NT2/D1 (cell line): ENCODE measurements at regions not wholly inside any gene's neighbourhood (a gene's known extent, or its start where the extent isn't known, plus 50 kb on each side); places are given as distances from the start of the nearest gene placed in this dataset.

Source experiments
- YY1 ChIP-seq: IDR thresholded peaks from 2 replicates; pipeline ENCODE4 v1.6.1; 2011; ENCODE audit not compliant: insufficient read length, insufficient read depth
- ZNF274 ChIP-seq: IDR thresholded peaks from 2 replicates; pipeline ENCODE4 v1.6.1; 2011; ENCODE audit warnings: mild to moderate bottlenecking, low read depth, low read length

DNA sequence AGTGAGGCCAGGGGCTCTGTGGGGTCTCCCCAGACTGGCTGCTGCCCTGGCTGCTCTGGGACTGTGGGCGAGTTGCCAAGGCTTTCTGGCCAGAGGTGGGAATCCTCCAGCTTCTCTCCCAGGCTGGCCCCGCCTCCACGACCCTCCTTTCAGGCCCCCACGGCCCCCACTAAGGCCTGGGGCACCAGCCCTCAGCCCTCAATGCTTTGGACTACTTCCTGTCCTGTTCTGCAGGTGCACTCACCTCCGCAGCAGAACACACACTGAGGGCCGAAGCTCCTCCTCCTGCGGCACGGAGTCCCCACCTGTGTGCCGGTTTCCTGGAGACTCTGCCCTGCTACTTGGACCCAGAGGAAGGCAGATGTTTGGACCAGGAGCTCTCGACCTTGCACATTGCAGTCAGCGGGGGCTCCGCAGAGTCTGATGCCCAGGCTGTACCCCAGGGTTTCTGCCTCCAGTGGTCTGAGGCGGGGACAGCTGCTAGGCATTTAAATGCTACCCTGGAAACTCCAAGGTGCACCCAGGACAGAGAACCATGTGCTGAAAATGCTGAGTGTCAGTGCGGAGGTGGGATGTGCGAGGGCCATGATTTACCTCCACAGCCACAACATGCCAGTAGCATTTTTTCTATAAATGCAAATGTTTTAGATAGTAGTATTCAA, 223.8 kb downstream of the IRF8 start:
- TF ChIP-seq YY1 (no peak), ZNF274 (no peak)
